Stimulated activated CD4-positive, alpha-beta T cell treated with anti-CD3 and anti-CD28 coated beads, Interleukin-4, amount 100 ng/mL, for 48 hours (primary cell): ENCODE measurements at regions not wholly inside any gene's neighbourhood (a gene's known extent, or its start where the extent isn't known, plus 50 kb on each side); places are given as distances from the start of the nearest gene placed in this dataset.
"Not testable (repeated sequence)": the region's sequence is repeated elsewhere in the genome, so short reads cannot be mapped to it uniquely, and the experiment has no call there.

ENCODE experiments used
- DNase-seq, 2 donors: peaks; one replicate each; pipeline ENCODE4 v3.0.0-alpha.2; 2020; ENCODE audit warnings: low read depth in 2 of 2

GRCh38 chr2:17196380-17196779, 321.9 kb downstream of the RAD51AP2 start:
- no peak for DNase-seq

DNA sequence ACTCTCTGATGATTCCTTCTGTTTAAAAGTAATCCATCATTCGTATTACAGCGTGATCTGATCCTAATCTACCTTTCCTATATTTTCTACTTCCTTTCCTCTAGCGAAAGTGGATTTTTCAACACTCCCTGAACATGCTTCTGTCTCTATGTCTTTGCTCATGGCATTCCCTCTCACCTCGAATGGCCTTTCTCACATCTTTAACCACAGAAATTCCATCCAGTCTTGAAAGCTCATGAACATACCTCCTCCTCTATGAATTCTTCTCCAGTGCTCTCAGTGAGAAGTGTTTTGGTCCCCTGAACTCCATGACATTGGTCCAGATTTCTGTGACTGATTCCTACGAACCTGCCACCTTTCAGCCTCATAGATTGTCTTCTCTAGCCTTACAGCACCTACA, 323.2 kb downstream of the RAD51AP2 start:
- no peak for DNase-seq

- no peak for DNase-seq
These were observed 324.2 kb downstream of the RAD51AP2 start for GRCh38 chr2:17194083-17194482.

DNA sequence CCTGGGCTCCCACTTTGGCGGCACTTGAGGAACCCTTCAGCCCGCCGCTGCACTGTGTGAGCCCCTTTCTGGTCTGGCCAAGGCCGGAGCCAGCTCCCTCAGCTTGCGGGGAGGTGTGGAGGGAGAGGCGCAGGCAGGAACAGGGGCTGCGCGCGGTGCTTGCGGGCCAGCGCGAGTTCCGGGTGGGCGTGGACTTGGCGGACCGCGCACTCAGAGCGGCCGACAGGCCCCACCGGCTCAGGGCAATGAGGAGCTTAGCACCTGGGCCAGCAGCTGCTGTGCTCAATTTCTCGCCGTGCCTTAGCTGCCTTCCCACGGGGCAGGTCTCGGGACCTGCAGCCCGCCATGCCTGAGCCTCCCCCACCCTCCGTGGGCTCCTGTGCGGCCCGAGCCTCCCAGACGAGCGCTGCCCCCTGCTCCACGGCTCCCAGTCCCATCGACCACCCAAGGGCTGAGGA, 324.8 kb downstream of the RAD51AP2 start:
- not testable (repeated sequence) for DNase-seq

GRCh38 chr2:17191223-17191622, 327.0 kb downstream of the RAD51AP2 start:
- DNase-seq: no peak

DNA sequence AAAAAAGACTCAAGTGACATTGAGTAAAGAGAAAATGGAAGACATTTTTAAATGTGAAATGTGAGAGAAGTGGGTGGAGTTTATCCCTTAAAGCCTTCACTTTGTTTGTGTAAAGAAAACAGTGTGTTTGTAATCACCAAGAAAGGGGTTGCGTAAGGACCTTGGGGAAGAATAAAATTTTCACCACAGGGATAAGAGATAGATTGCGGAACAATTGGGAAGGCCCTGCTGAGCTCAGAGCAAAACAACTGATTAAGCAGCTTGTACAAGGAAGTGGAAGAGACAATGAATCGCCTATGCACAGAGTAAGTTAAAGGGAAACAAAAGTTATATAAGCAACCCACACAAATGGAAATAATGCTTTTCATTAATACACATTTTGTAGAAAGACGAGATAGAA, 327.7 kb downstream of the RAD51AP2 start:
- DNase-seq: no peak

- no peak for DNase-seq
These were observed 329.5 kb downstream of the RAD51AP2 start for GRCh38 chr2:17188721-17189120.

DNA sequence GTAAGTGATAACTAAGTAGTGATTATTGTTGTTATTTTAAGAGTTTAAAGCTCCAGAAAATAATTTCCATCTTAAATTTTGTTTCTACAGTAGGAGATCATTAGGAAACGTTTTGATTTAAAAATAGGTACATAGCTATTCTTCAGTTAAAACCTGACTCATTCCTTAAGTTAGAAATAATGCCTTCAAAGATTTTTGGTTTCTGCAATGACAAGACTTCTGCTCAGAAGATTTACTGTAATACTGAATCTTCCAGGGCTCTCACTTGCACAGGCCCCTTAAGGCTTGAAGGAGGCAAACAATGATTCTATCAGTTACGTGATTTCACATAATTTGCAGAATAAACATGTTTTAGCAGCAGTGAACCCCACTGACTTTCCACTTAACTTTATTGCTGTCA, 333.7 kb downstream of the RAD51AP2 start:
- DNase-seq: no peak

- no peak for DNase-seq
These were observed 335.8 kb downstream of the RAD51AP2 start for GRCh38 chr2:17182399-17182798.

DNA sequence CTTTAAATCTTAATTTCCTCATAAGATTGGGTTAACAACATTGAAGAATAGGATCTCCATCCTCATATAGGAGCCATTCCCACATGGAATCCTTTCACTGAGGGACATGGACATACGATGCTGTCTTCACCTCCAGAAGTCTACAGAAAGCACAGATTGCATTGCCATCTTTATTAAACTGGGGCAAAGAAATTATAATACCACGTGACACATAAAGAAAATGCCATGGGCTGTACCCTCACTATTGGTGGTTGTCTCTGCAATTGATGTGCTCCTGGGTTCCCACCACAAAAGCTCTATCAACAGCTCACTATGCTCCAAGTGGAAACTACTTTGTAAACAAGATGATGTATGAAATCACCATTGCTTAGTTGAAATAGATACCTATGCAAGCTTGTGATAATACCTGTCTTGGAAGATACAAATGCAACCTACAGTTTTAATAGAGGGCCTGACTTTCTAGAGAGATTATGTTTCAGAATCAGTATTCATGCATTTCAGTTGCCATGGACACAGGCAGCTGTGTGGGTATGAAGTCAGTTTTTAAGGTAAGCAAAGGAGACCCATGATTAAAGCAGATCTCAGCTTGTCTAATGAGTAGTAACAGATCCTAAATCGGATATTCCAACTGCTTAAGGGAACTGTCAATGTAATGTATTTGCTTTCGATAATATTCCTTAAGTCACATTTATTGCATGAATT, 337.0 kb downstream of the RAD51AP2 start:
- DNase-seq: no peak

GRCh38 chr2:17179145-17179808, 339.0 kb downstream of the RAD51AP2 start:
- DNase-seq: no peak

- no peak for DNase-seq
These were observed 341.2 kb downstream of the RAD51AP2 start for GRCh38 chr2:17177088-17177487.

- no peak for DNase-seq
These were observed 346.7 kb downstream of the RAD51AP2 start for GRCh38 chr2:17171446-17172049.

- no peak for DNase-seq
These were observed 351.7 kb downstream of the RAD51AP2 start for GRCh38 chr2:17166506-17166905.

- no peak for DNase-seq
These were observed 353.7 kb downstream of the RAD51AP2 start for GRCh38 chr2:17164550-17164949.

- no peak for DNase-seq
These were observed 354.6 kb downstream of the RAD51AP2 start for GRCh38 chr2:17163638-17164037.

- DNase-seq: no peak
These were observed 355.5 kb downstream of the RAD51AP2 start for GRCh38 chr2:17162713-17163112.

DNA sequence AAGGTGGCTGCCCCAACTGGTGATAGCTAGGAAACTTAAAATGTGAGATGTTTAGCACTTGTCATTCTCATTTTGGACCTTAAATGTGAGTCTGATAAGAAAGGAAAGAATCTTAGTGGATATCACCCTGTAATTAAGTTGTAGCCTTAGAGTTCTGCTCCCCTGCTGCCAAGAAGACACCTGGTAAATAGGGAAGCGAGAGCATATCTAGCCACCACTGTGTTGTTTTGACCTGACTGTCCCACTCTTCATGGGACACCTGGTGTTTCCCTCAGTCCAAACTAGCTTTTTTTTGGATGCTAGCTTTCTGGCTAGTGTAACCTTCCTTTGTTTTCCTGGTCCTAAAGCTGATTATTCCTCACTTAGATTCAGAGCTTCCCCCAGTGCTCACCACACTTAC, 357.6 kb downstream of the RAD51AP2 start:
- DNase-seq: no peak

DNA sequence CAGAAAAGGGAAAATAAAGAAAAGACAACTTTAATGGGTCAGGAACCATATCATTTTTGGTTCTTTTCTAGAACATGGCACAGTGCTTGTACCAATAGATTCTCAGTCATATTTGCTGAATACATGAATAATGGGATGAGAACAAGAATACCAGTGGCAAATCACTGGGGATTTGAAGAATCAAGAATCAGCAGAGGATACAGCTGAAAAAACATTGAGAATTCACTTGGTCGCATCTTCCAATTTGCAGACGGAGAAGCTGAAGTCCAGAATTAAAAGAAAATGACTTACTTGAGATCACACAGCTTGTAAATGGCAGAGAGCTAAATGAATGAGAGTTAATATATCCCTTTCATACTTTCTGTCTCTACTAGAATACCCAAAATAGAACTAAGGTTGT, 362.2 kb downstream of the RAD51AP2 start:
- DNase-seq: no peak

DNA sequence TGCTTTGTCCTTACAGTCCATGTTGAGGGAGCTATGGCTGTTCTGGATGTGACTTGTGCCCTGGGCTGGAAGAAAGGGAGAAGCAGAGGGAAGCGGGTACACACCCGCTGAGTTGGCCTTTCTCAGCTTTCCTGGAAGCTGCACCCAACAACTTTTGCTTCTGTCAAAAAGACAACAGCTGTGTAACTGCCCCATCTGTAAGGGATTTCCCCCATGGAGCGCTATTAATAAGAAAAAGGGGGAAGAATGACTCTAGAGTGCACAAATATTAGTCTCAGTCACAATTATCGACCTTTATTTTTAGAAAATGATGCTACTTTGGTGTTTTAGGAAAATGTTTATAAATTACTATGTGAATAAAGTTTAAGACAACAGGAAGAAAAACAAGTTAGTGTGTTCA, 368.3 kb downstream of the RAD51AP2 start:
- DNase-seq: no peak

DNA sequence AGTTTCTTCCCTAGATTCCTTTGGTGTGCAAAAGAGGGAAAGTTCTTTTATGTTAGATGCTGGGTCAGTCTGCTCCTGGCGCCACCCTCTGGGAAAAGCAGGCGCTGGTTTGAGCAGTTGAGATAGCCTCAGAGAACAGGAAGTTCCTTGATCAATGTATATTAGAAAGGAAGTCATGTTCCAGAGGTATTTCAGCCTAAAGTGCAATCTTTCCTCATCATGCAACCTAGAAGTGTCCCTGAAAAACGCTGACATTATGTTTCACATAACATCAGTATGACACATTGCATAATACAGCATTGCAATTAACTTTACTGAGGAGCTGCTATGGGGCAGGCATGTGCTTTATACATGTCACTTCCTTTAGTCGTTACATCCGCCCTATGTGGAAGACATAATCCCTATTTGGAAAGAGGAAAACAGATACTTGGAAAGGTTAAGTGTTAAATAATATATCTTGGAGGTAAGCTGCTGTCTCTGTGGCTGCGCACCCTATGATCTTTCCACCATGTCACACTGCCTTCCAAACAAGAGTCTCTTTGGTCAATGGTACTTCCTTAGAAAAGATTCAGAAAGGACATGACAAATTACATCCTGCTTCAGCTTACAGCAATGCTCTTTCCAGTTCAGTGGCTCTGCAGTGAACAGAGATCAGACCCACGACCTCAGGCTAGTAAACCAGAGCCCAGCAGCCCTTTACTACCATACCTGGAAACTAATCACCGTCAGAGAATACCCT, 369.7 kb downstream of the RAD51AP2 start:
- no peak for DNase-seq

DNA sequence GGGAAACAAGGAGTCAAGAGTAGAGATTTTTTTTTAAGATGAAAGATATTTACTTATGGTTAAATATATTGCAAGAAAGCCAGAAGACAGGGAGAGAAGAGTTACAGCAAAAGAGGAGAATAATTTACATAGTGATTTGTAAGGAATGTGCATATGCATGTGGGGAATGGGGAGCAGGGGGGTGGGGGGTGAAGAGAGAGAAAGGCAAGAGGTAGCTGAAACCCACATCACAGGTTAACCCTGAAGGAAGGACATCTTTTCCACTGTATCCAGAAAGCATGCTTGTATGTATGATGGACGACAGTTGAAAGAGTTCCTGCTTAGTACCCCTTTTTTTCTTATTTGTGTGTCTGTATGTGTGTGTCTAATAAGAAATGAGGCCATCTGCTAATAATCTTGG, 371.9 kb downstream of the RAD51AP2 start:
- DNase-seq: no peak
